Loucy (cell line): ENCODE measurements at regions not wholly inside any gene's neighbourhood (a gene's known extent, or its start where the extent isn't known, plus 50 kb on each side); places are given as distances from the start of the nearest gene placed in this dataset.

ENCODE experiments used
- H2AFZ ChIP-seq: fragments of 200-600 bp; sonication (generic); 2 replicates; pipeline ENCODE4 v1.6.0; 2016; ENCODE audit warnings: antibody characterized with exemption, mild to moderate bottlenecking, low read length, moderate library complexity
- H3F3A ChIP-seq: fragments of 200-600 bp; 2 replicates; pipeline ENCODE4 v1.6.0; 2016; ENCODE audit warnings: antibody characterized with exemption, low read depth, mild to moderate bottlenecking
- H3K27me3 ChIP-seq: fragments of 200-600 bp; sonication (generic); 2 replicates; pipeline ENCODE4 v1.6.1; 2014; ENCODE audit warnings: low read length, mild to moderate bottlenecking; ENCODE audit not compliant: insufficient read depth, poor library complexity, severe bottlenecking
- H3K36me3 ChIP-seq: fragments of 200-600 bp; sonication (generic); 2 replicates; pipeline ENCODE4 v1.6.1; 2016; ENCODE audit warnings: low read length; ENCODE audit not compliant: insufficient read depth
- H3K4me1 ChIP-seq: fragments of 200-600 bp; sonication (generic); 2 replicates; pipeline ENCODE4 v1.5.1; 2014; ENCODE audit warnings: low read length, mild to moderate bottlenecking; ENCODE audit not compliant: insufficient read depth, poor library complexity, severe bottlenecking
- H3K4me2 ChIP-seq: fragments of 200-600 bp; sonication (generic); 2 replicates; pipeline ENCODE4 v1.6.0; 2014; ENCODE audit warnings: antibody characterized with exemption, low read length, low read depth, mild to moderate bottlenecking; ENCODE audit not compliant: poor library complexity, severe bottlenecking
- H3K4me3 ChIP-seq: fragments of 200-600 bp; sonication (generic); 2 replicates; pipeline ENCODE4 v1.5.1; 2014; ENCODE audit warnings: low read length, mild to moderate bottlenecking, mixed read lengths; ENCODE audit not compliant: poor library complexity, severe bottlenecking
- H3K79me2 ChIP-seq: fragments of 200-600 bp; sonication (generic); 2 replicates; pipeline ENCODE4 v1.6.1; 2014; ENCODE audit warnings: low read length; ENCODE audit not compliant: insufficient read depth
- H3K9ac ChIP-seq: fragments of 200-600 bp; sonication (generic); 2 replicates; pipeline ENCODE4 v1.6.0; 2014; ENCODE audit warnings: mild to moderate bottlenecking, low read depth, low read length, moderate library complexity; ENCODE audit not compliant: poor library complexity, severe bottlenecking
- H3K9me2 ChIP-seq: fragments of 200-600 bp; sonication (generic); replicated peaks from 2 replicates; pipeline ENCODE4 v1.6.1; 2016; ENCODE audit warnings: low read depth, low read length, mixed read lengths
- H3K9me3 ChIP-seq: fragments of 200-600 bp; sonication (generic); 2 replicates; pipeline ENCODE4 v1.6.1; 2014; ENCODE audit warnings: mild to moderate bottlenecking, antibody characterized with exemption, low read length, low read depth; ENCODE audit not compliant: insufficient read depth
- H4K20me1 ChIP-seq: fragments of 200-600 bp; sonication (generic); 2 replicates; pipeline ENCODE4 v1.6.0; 2014; ENCODE audit warnings: antibody characterized with exemption, low read length, mild to moderate bottlenecking; ENCODE audit not compliant: insufficient read depth, poor library complexity, severe bottlenecking
- CTCF ChIP-seq: fragments of 200-600 bp; sonication (generic); conservative IDR thresholded peaks from 2 replicates; pipeline ENCODE4 v1.5.1; 2014; ENCODE audit warnings: mild to moderate bottlenecking, antibody characterized with exemption, low read length
- EZH2phosphoT487 ChIP-seq: fragments of 200-600 bp; IDR thresholded peaks from 2 replicates; pipeline ENCODE4 v1.6.1; 2018; ENCODE audit warnings: antibody characterized with exemption, mild to moderate bottlenecking, moderate library complexity, borderline replicate concordance

- no peak overlapping the region for H3K9ac ChIP-seq
- no peaks in the 10 kb centered on the region for H3K9me2 ChIP-seq
- H3K27me3 ChIP-seq, result no peaks in the 10 kb centered on the region
- no peaks in the 10 kb centered on the region for H3K9me3 ChIP-seq
- no peak for TF ChIP-seq CTCF
- TF ChIP-seq EZH2phosphoT487, result no peak
- H3K4me1 ChIP-seq, result no peaks in the 10 kb centered on the region
- H3F3A ChIP-seq, result no peaks in the 10 kb centered on the region
- H3K4me3 ChIP-seq, result no peak overlapping the region
- no peaks in the 10 kb centered on the region for H3K79me2 ChIP-seq
- no peak overlapping the region for H3K4me2 ChIP-seq
- no peaks in the 10 kb centered on the region for H3K36me3 ChIP-seq
- no peak overlapping the region for H2AFZ ChIP-seq
- no peaks in the 10 kb centered on the region for H4K20me1 ChIP-seq
Observed at GRCh38 chrX:124257924-124258702, 74.3 kb upstream of the TEX13D start.

GRCh38 chrX:124260845-124261244, 71.6 kb upstream of the TEX13D start:
- Histone ChIP-seq H3K9me3 (no peaks in the 10 kb centered on the region), H3K36me3 (no peaks in the 10 kb centered on the region), H3K4me3 (no peak overlapping the region), H3F3A (no peaks in the 10 kb centered on the region), H3K27me3 (no peaks in the 10 kb centered on the region), H3K9ac (no peak overlapping the region), H3K9me2 (no peaks in the 10 kb centered on the region), H3K4me1 (no peaks in the 10 kb centered on the region), H4K20me1 (no peaks in the 10 kb centered on the region), H3K79me2 (no peaks in the 10 kb centered on the region), H3K4me2 (no peak overlapping the region), H2AFZ (no peak overlapping the region)
- no peak for TF ChIP-seq EZH2phosphoT487
- no peak for TF ChIP-seq CTCF

- H3K9me3 ChIP-seq, result no peaks in the 10 kb centered on the region
- H3K36me3 ChIP-seq, result no peaks in the 10 kb centered on the region
- H3K79me2 ChIP-seq, result no peaks in the 10 kb centered on the region
- H2AFZ ChIP-seq, result no peak overlapping the region
- H3K4me1 ChIP-seq, result no peaks in the 10 kb centered on the region
- H3K4me3 ChIP-seq, result no peak overlapping the region
- no peaks in the 10 kb centered on the region for H4K20me1 ChIP-seq
- no peak overlapping the region for H3K4me2 ChIP-seq
- no peaks in the 10 kb centered on the region for H3K9me2 ChIP-seq
- no peak overlapping the region for H3K9ac ChIP-seq
- H3F3A ChIP-seq, result no peaks in the 10 kb centered on the region
- no peaks in the 10 kb centered on the region for H3K27me3 ChIP-seq
- TF ChIP-seq EZH2phosphoT487 (no peak), CTCF (no peak)
Observed at GRCh38 chrX:124263743-124264142, 68.7 kb upstream of the TEX13D start.
